ENCODE measurements at regions not wholly inside any gene's neighbourhood (a gene's known extent, or its start where the extent isn't known, plus 50 kb on each side); places are given as distances from the start of the nearest gene placed in this dataset.

DNA sequence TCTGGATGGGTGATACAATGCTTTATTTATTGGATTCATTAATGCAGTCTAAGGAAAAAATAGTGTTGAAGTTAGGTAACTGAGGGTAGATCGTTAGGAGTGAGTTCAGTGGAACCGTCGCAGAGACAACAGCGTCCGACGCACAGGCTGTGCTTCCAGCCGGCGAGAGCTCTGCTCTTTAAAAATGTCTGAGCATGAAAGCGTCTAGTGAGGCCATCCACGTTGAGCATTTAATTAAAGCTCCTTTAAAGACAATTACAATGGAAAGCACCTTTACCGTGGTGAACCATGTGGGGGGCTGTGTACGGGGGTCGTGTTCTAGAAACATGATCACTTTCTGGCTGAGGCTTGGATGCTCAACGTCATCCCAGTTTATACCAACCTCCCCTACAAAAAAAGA lies 822.7 kb downstream of the GALR1 start:
- TF ChIP-seq, protein P1, sequence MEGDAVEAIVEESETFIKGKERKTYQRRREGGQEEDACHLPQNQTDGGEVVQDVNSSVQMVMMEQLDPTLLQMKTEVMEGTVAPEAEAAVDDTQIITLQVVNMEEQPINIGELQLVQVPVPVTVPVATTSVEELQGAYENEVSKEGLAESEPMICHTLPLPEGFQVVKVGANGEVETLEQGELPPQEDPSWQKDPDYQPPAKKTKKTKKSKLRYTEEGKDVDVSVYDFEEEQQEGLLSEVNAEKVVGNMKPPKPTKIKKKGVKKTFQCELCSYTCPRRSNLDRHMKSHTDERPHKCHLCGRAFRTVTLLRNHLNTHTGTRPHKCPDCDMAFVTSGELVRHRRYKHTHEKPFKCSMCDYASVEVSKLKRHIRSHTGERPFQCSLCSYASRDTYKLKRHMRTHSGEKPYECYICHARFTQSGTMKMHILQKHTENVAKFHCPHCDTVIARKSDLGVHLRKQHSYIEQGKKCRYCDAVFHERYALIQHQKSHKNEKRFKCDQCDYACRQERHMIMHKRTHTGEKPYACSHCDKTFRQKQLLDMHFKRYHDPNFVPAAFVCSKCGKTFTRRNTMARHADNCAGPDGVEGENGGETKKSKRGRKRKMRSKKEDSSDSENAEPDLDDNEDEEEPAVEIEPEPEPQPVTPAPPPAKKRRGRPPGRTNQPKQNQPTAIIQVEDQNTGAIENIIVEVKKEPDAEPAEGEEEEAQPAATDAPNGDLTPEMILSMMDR (IDR thresholded peaks at IDR 0.05), result no peak
- TF ChIP-seq POLR2AphosphoS5 (IDR thresholded peaks at IDR 0.05), result no peak
- no peak for TF ChIP-seq POLR2A (IDR thresholded peaks at IDR 0.05)
- no peak for TF ChIP-seq EP300 (IDR thresholded peaks at IDR 0.05; ENCODE audit: low read depth)
